ENCODE measurements at regions not wholly inside any gene's neighbourhood (a gene's known extent, or its start where the extent isn't known, plus 50 kb on each side); places are given as distances from the start of the nearest gene placed in this dataset.

DNA sequence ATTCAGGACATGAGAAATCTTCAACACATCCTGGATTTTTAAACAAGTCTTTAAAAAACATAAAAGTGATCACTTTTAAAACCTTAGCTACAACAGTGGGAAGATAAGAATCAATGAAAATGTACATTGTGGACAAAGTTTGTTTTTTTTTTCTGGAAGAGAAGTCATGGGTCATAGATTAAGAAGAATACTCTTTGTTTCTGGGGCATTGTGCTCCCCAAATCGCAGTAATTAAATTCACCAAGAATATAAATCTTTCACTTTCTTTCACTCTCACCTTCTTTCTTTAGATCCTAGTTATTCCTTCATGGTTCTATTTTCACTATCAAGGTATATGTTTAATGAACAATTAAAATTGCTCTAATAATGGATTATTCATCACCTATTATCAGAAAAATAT lies 132.6 kb upstream of the PGR start:
- CTCF ChIA-PET, result no interaction called here
- no peak for FAIRE-seq
- Histone ChIP-seq H3K4me3 (replicated peaks in 1 of 3; ENCODE audit: insufficient read depth in 1 of 3, low read depth in 1 of 3, low read length in 3 of 3) (no peak overlapping the region), H3K9me3 (replicated peaks; ENCODE audit: control insufficient read depth, insufficient read depth, low read length) (no peaks in the 10 kb centered on the region), H3K9me1 (replicated peaks; ENCODE audit: control insufficient read depth, extremely low read depth, insufficient read depth, low read length) (no peaks in the 10 kb centered on the region), H3K4me2 (ENCODE audit: insufficient read depth, low read length) (no peak overlapping the region), H3K4me1 (ENCODE audit: control insufficient read depth, extremely low read depth, insufficient read depth, low read length) (no peaks in the 10 kb centered on the region), H3K9ac (replicated peaks; ENCODE audit: extremely low read depth, insufficient read depth, low read length) (no peak overlapping the region), H3K79me2 (ENCODE audit: control insufficient read depth, insufficient read depth, low read length) (no peaks in the 10 kb centered on the region), H3K36me3 (ENCODE audit: control insufficient read depth in 2 of 2, extremely low read depth in 1 of 2, insufficient read depth in 2 of 2, low read length in 2 of 2) (no peaks in the 10 kb centered on the region), H2AFZ (ENCODE audit: low read depth, low read length) (no peak overlapping the region), H4K20me1 (replicated peaks; ENCODE audit: control insufficient read depth, extremely low read depth, insufficient read depth, low read length) (no peaks in the 10 kb centered on the region), H3K27me3 (ENCODE audit: control insufficient read depth in 2 of 2, insufficient read depth in 2 of 2, low read length in 2 of 2) (no peaks in the 10 kb centered on the region), H3K27ac (ENCODE audit: insufficient read depth, low read depth, low read length) (no peak overlapping the region)
- intact Hi-C loops (cut with micrococcal nuclease) (no loop called here), dilution Hi-C loops (cut with MboI; ENCODE audit: extremely low pct_ligation_motif_present, low sequenced_read_pairs) (no loop called here)
- DNase-seq (ENCODE audit: low read depth, low spot score), result no peak
- no peak for TF ChIP-seq FOS (IDR thresholded peaks at IDR 0.05; ENCODE audit: borderline replicate concordance, insufficient read depth, low read length)
- TF ChIP-seq POLR2AphosphoS5 (IDR thresholded peaks at IDR 0.05; ENCODE audit: insufficient read depth, low read depth, low read length), result no peak
- TF ChIP-seq, protein P1, sequence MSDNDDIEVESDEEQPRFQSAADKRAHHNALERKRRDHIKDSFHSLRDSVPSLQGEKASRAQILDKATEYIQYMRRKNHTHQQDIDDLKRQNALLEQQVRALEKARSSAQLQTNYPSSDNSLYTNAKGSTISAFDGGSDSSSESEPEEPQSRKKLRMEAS (IDR thresholded peaks at IDR 0.05; ENCODE audit: insufficient read depth, insufficient read length), result no peak
- TF ChIP-seq GATA2 (IDR thresholded peaks at IDR 0.05; ENCODE audit: insufficient read depth, insufficient read length, low read depth, low read length), result no peak
- TF ChIP-seq JUN (IDR thresholded peaks at IDR 0.05; ENCODE audit: borderline replicate concordance, insufficient read depth, insufficient read length, low read depth), result no peak
- no peak for TF ChIP-seq POLR2A (IDR thresholded peaks at IDR 0.05; ENCODE audit: low read depth, low read length)
- TF ChIP-seq EZH2 (IDR thresholded peaks at IDR 0.05; ENCODE audit: borderline replicate concordance, low read depth, low read length, severe bottlenecking), result no peak
- POLR2A ChIA-PET, result no interaction called here
- BruUV-seq (replicated peaks), result no TSS peak

DNA sequence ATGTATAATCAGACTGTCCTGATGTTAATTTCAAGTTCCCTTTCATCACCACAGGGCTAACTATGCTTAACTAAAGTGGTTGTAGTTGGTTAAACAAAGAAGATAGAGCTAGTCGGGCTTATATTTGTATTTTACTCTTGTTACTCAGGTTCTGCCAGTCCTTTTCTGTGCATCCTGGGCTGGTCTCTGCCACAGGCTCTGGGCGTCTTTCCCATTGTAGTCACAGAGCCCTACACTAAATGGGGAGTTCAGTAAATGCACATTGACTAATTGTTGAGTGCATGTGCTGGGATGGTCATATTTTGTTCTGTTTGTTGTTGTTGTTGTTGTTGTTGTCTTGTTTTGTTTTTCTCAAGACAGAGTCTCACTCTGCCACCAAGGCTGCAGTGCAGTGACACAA lies 125.4 kb upstream of the PGR start:
- TF ChIP-seq JUN (IDR thresholded peaks at IDR 0.05; ENCODE audit: borderline replicate concordance, insufficient read depth, insufficient read length, low read depth) (no peak), POLR2A (IDR thresholded peaks at IDR 0.05; ENCODE audit: low read depth, low read length) (no peak), POLR2AphosphoS5 (IDR thresholded peaks at IDR 0.05; ENCODE audit: insufficient read depth, low read depth, low read length) (no peak), EZH2 (IDR thresholded peaks at IDR 0.05; ENCODE audit: borderline replicate concordance, low read depth, low read length, severe bottlenecking) (no peak), FOS (IDR thresholded peaks at IDR 0.05; ENCODE audit: borderline replicate concordance, insufficient read depth, low read length) (no peak), GATA2 (IDR thresholded peaks at IDR 0.05; ENCODE audit: insufficient read depth, insufficient read length, low read depth, low read length) (no peak), MYC (IDR thresholded peaks at IDR 0.05; ENCODE audit: low read depth, low read length) (no peak)
- TF ChIP-seq, protein P2, sequence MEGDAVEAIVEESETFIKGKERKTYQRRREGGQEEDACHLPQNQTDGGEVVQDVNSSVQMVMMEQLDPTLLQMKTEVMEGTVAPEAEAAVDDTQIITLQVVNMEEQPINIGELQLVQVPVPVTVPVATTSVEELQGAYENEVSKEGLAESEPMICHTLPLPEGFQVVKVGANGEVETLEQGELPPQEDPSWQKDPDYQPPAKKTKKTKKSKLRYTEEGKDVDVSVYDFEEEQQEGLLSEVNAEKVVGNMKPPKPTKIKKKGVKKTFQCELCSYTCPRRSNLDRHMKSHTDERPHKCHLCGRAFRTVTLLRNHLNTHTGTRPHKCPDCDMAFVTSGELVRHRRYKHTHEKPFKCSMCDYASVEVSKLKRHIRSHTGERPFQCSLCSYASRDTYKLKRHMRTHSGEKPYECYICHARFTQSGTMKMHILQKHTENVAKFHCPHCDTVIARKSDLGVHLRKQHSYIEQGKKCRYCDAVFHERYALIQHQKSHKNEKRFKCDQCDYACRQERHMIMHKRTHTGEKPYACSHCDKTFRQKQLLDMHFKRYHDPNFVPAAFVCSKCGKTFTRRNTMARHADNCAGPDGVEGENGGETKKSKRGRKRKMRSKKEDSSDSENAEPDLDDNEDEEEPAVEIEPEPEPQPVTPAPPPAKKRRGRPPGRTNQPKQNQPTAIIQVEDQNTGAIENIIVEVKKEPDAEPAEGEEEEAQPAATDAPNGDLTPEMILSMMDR (IDR thresholded peaks at IDR 0.05; ENCODE audit: extremely low read depth in 1 of 2, insufficient read depth in 1 of 2, low read depth in 1 of 2, low read length in 2 of 2), result no peak
- TF ChIP-seq, protein P1 (IDR thresholded peaks at IDR 0.05; ENCODE audit: insufficient read depth, insufficient read length), result no peak
- Histone ChIP-seq H3K4me2 (ENCODE audit: insufficient read depth, low read length) (no peak overlapping the region), H3K36me3 (ENCODE audit: control insufficient read depth in 2 of 2, extremely low read depth in 1 of 2, insufficient read depth in 2 of 2, low read length in 2 of 2) (no peaks in the 10 kb centered on the region), H3K27me3 (ENCODE audit: control insufficient read depth in 2 of 2, insufficient read depth in 2 of 2, low read length in 2 of 2) (no peaks in the 10 kb centered on the region), H3K9me3 (replicated peaks; ENCODE audit: control insufficient read depth, insufficient read depth, low read length) (no peaks in the 10 kb centered on the region), H3K4me1 (ENCODE audit: control insufficient read depth, extremely low read depth, insufficient read depth, low read length) (no peaks in the 10 kb centered on the region), H3K27ac (ENCODE audit: insufficient read depth, low read depth, low read length) (no peak overlapping the region), H3K79me2 (ENCODE audit: control insufficient read depth, insufficient read depth, low read length) (no peaks in the 10 kb centered on the region), H3K9ac (replicated peaks; ENCODE audit: extremely low read depth, insufficient read depth, low read length) (no peak overlapping the region), H2AFZ (ENCODE audit: low read depth, low read length) (no peak overlapping the region), H3K4me3 (replicated peaks in 1 of 3; ENCODE audit: insufficient read depth in 1 of 3, low read depth in 1 of 3, low read length in 3 of 3) (no peak overlapping the region), H4K20me1 (replicated peaks; ENCODE audit: control insufficient read depth, extremely low read depth, insufficient read depth, low read length) (no peaks in the 10 kb centered on the region), H3K9me1 (replicated peaks; ENCODE audit: control insufficient read depth, extremely low read depth, insufficient read depth, low read length) (no peaks in the 10 kb centered on the region)
- FAIRE-seq (no peak), DNase-seq (ENCODE audit: low read depth, low spot score) (no peak)
- no TSS peak for BruUV-seq (replicated peaks)
- dilution Hi-C loops (cut with MboI; ENCODE audit: extremely low pct_ligation_motif_present, low sequenced_read_pairs) (no loop called here), intact Hi-C loops (cut with micrococcal nuclease) (no loop called here)
- ChIA-PET CTCF (no interaction called here), POLR2A (no interaction called here)
